ENCODE measurements at regions not wholly inside any gene's neighbourhood (a gene's known extent, or its start where the extent isn't known, plus 50 kb on each side); places are given as distances from the start of the nearest gene placed in this dataset.

- no peak for ATAC-seq (replicated peaks in 1 of 2)
Observed at GRCh38 chr1:87213135-87213515, 115.6 kb upstream of the LMO4 start.

GRCh38 chr1:87215592-87215991, 113.1 kb upstream of the LMO4 start:
- H3K27ac Mint-ChIP-seq, result no peak overlapping the region
- no peak overlapping the region for H3K4me3 Mint-ChIP-seq
- DNase-seq, result no peak
- no peak for ATAC-seq (replicated peaks in 1 of 2)
- peaks cover 0 to 4% of the 10 kb centered on the region in 2 donors for H3K36me3 Mint-ChIP-seq (ENCODE audit: insufficient read depth in 2 of 2)
- H3K9me3 Mint-ChIP-seq, result peaks cover 1 to 6% of the 10 kb centered on the region in 2 donors
- peaks cover 13% of the 10 kb centered on the region for H3K27me3 Mint-ChIP-seq (ENCODE audit: low read depth)
- no peaks in the 10 kb centered on the region for H3K4me1 Mint-ChIP-seq (ENCODE audit: low read depth)

More at GRCh38 chr1:87213135-87213515, 115.6 kb upstream of the LMO4 start:
- Mint-ChIP-seq H3K27ac (no peak overlapping the region), H3K4me1 (ENCODE audit: low read depth) (peaks cover 5% of the 10 kb centered on the region), H3K36me3 (ENCODE audit: insufficient read depth in 2 of 2) (peaks cover 0 to 4% of the 10 kb centered on the region in 2 donors), H3K27me3 (ENCODE audit: low read depth) (peaks cover 18% of the 10 kb centered on the region), H3K9me3 (peaks cover 4 to 6% of the 10 kb centered on the region in 2 donors), H3K4me3 (no peak overlapping the region)
- no peak for DNase-seq

GRCh38 chr1:87218618-87219017, 110.1 kb upstream of the LMO4 start:
- Mint-ChIP-seq H3K4me3 (no peak overlapping the region), H3K27me3 (ENCODE audit: low read depth) (no peaks in the 10 kb centered on the region), H3K36me3 (ENCODE audit: insufficient read depth in 2 of 2) (peaks cover 0 to 4% of the 10 kb centered on the region in 2 donors), H3K9me3 (peaks cover 1 to 7% of the 10 kb centered on the region in 2 donors), H3K27ac (no peak overlapping the region), H3K4me1 (ENCODE audit: low read depth) (no peaks in the 10 kb centered on the region)
- no peak for DNase-seq
- no peak for ATAC-seq (replicated peaks in 1 of 2)

GRCh38 chr1:87219141-87219540, 109.5 kb upstream of the LMO4 start:
- ATAC-seq (replicated peaks in 1 of 2) (peak in 1 of 2 donors; percentile 54), DNase-seq (no peak)
- H3K27ac Mint-ChIP-seq, result no peak overlapping the region
- no peaks in the 10 kb centered on the region for H3K27me3 Mint-ChIP-seq (ENCODE audit: low read depth)
- no peak overlapping the region for H3K4me3 Mint-ChIP-seq
- peaks cover under 1 to 7% of the 10 kb centered on the region in 2 donors for H3K9me3 Mint-ChIP-seq
- peaks cover 0 to 4% of the 10 kb centered on the region in 2 donors for H3K36me3 Mint-ChIP-seq (ENCODE audit: insufficient read depth in 2 of 2)
- H3K4me1 Mint-ChIP-seq (ENCODE audit: low read depth), result no peaks in the 10 kb centered on the region

- H3K4me3 Mint-ChIP-seq, result no peak overlapping the region
- H3K27ac Mint-ChIP-seq, result no peak overlapping the region
- H3K27me3 Mint-ChIP-seq (ENCODE audit: low read depth), result no peaks in the 10 kb centered on the region
- H3K9me3 Mint-ChIP-seq, result peaks cover 0 to 7% of the 10 kb centered on the region in 2 donors
- ATAC-seq (replicated peaks in 1 of 2), result no peak
- H3K36me3 Mint-ChIP-seq (ENCODE audit: insufficient read depth in 2 of 2), result peaks cover 0 to 4% of the 10 kb centered on the region in 2 donors
- H3K4me1 Mint-ChIP-seq (ENCODE audit: low read depth), result no peaks in the 10 kb centered on the region
- DNase-seq, result no peak
Observed at GRCh38 chr1:87219626-87220025, 109.1 kb upstream of the LMO4 start.

- H3K36me3 Mint-ChIP-seq (ENCODE audit: insufficient read depth in 2 of 2), result peaks cover 0 to under 1% of the 10 kb centered on the region in 2 donors
- H3K27me3 Mint-ChIP-seq (ENCODE audit: low read depth), result no peaks in the 10 kb centered on the region
- ATAC-seq (replicated peaks in 1 of 2) (no peak), DNase-seq (no peak)
- H3K4me1 Mint-ChIP-seq (ENCODE audit: low read depth), result peaks cover 2% of the 10 kb centered on the region
- H3K9me3 Mint-ChIP-seq, result peaks cover 0 to 1% of the 10 kb centered on the region in 2 donors
- H3K27ac Mint-ChIP-seq, result no peak overlapping the region
- H3K4me3 Mint-ChIP-seq, result no peak overlapping the region
Observed at GRCh38 chr1:87220993-87221392, 107.7 kb upstream of the LMO4 start.

GRCh38 chr1:87224201-87224600, 104.5 kb upstream of the LMO4 start:
- Mint-ChIP-seq H3K27me3 (ENCODE audit: low read depth) (no peaks in the 10 kb centered on the region), H3K4me3 (no peak overlapping the region), H3K4me1 (ENCODE audit: low read depth) (peaks cover 7% of the 10 kb centered on the region), H3K9me3 (peaks cover 0 to 1% of the 10 kb centered on the region in 2 donors), H3K27ac (no peak overlapping the region), H3K36me3 (ENCODE audit: insufficient read depth in 2 of 2) (no peaks in the 10 kb centered on the region)
- DNase-seq (peak; percentile 4 to 8), ATAC-seq (replicated peaks in 1 of 2) (peak; percentile 95 to 98)

- Mint-ChIP-seq H3K36me3 (ENCODE audit: insufficient read depth in 2 of 2) (no peaks in the 10 kb centered on the region), H3K4me3 (no peak overlapping the region), H3K4me1 (ENCODE audit: low read depth) (peaks cover 7% of the 10 kb centered on the region), H3K9me3 (peaks cover 0 to 1% of the 10 kb centered on the region in 2 donors), H3K27me3 (ENCODE audit: low read depth) (no peaks in the 10 kb centered on the region), H3K27ac (no peak overlapping the region)
- DNase-seq (no peak), ATAC-seq (replicated peaks in 1 of 2) (no peak)
Observed at GRCh38 chr1:87225171-87225570, 103.5 kb upstream of the LMO4 start.

GRCh38 chr1:87226341-87226760, 102.3 kb upstream of the LMO4 start:
- H3K9me3 Mint-ChIP-seq, result peaks cover 0 to 1% of the 10 kb centered on the region in 2 donors
- ATAC-seq (replicated peaks in 1 of 2), result no peak
- no peaks in the 10 kb centered on the region for H3K27me3 Mint-ChIP-seq (ENCODE audit: low read depth)
- no peaks in the 10 kb centered on the region for H3K36me3 Mint-ChIP-seq (ENCODE audit: insufficient read depth in 2 of 2)
- DNase-seq, result no peak
- no peak overlapping the region for H3K27ac Mint-ChIP-seq
- peaks cover 7% of the 10 kb centered on the region for H3K4me1 Mint-ChIP-seq (ENCODE audit: low read depth)
- no peak overlapping the region for H3K4me3 Mint-ChIP-seq

GRCh38 chr1:87227651-87228050, 101.0 kb upstream of the LMO4 start:
- Mint-ChIP-seq H3K27ac (no peak overlapping the region), H3K9me3 (peaks cover 0 to 1% of the 10 kb centered on the region in 2 donors), H3K36me3 (ENCODE audit: insufficient read depth in 2 of 2) (no peaks in the 10 kb centered on the region), H3K27me3 (ENCODE audit: low read depth) (no peaks in the 10 kb centered on the region), H3K4me3 (no peak overlapping the region), H3K4me1 (ENCODE audit: low read depth) (peaks cover 7% of the 10 kb centered on the region)
- no peak for ATAC-seq (replicated peaks in 1 of 2)
- DNase-seq, result no peak

GRCh38 chr1:87230501-87230900, 98.2 kb upstream of the LMO4 start:
- no peak overlapping the region for H3K4me3 Mint-ChIP-seq

GRCh38 chr1:87231703-87232367, 96.8 kb upstream of the LMO4 start:
- DNase-seq (no peak), ATAC-seq (replicated peaks in 1 of 2) (no peak)
- no peaks in the 10 kb centered on the region for H3K36me3 Mint-ChIP-seq (ENCODE audit: insufficient read depth in 2 of 2)
- no peaks in the 10 kb centered on the region for H3K4me1 Mint-ChIP-seq (ENCODE audit: low read depth)
- no peaks in the 10 kb centered on the region for H3K9me3 Mint-ChIP-seq
- H3K4me3 Mint-ChIP-seq, result no peak overlapping the region
- no peaks in the 10 kb centered on the region for H3K27me3 Mint-ChIP-seq (ENCODE audit: low read depth)
- no peak overlapping the region for H3K27ac Mint-ChIP-seq

More at GRCh38 chr1:87230501-87230900, 98.2 kb upstream of the LMO4 start:
- Mint-ChIP-seq H3K4me1 (ENCODE audit: low read depth) (peaks cover 7% of the 10 kb centered on the region), H3K27ac (no peak overlapping the region), H3K27me3 (ENCODE audit: low read depth) (no peaks in the 10 kb centered on the region), H3K36me3 (ENCODE audit: insufficient read depth in 2 of 2) (no peaks in the 10 kb centered on the region), H3K9me3 (no peaks in the 10 kb centered on the region)
- no peak for DNase-seq
- ATAC-seq (replicated peaks in 1 of 2), result no peak

- Mint-ChIP-seq H3K27me3 (ENCODE audit: low read depth) (peaks cover 7% of the 10 kb centered on the region), H3K4me3 (no peak overlapping the region), H3K36me3 (ENCODE audit: insufficient read depth in 2 of 2) (no peaks in the 10 kb centered on the region), H3K27ac (peak overlapping the region; percentile 26), H3K9me3 (no peaks in the 10 kb centered on the region), H3K4me1 (ENCODE audit: low read depth) (no peaks in the 10 kb centered on the region)
- DNase-seq (no peak), ATAC-seq (replicated peaks in 1 of 2) (peak in 1 of 2 donors; percentile 52)
Observed at GRCh38 chr1:87236585-87236984, 92.1 kb upstream of the LMO4 start.

All from activated T-cell treated with anti-CD3 and anti-CD28 coated beads, Interleukin-2, amount 50 U/mL, for 72 hours (primary cell).